HG03457 (cell line): ENCODE measurements at regions not wholly inside any gene's neighbourhood (a gene's known extent, or its start where the extent isn't known, plus 50 kb on each side); places are given as distances from the start of the nearest gene placed in this dataset.
"Not testable (repeated sequence)": the region's sequence is repeated elsewhere in the genome, so short reads cannot be mapped to it uniquely, and the experiment has no call there.

Experiments
- ATAC-seq: cut with Tn5 transposase; IDR thresholded peaks from one replicate; pipeline ENCODE4 v1.9.1; 2021; ENCODE audit warnings: moderate number of reproducible peaks; ENCODE audit not compliant: unreplicated experiment

DNA sequence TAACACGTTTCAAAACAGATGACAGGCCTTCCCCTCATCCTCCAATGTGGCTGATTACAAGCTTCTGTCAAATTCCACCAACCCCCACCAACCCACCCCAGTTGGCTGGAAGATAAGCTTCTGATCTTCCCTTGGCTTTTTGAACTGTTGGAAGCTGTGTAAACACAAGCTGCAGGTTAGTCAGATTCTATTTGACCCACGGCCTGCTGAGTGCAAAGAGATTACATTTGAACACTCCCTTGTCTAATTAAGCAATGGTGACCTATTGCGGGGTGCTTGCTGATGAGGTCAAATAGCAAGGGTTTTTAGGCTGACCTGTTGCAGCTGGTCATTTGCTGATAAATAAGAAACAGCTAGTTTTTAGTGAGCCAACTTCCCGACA, 379.7 kb downstream of the BMP2 start:
- no peak for ATAC-seq

DNA sequence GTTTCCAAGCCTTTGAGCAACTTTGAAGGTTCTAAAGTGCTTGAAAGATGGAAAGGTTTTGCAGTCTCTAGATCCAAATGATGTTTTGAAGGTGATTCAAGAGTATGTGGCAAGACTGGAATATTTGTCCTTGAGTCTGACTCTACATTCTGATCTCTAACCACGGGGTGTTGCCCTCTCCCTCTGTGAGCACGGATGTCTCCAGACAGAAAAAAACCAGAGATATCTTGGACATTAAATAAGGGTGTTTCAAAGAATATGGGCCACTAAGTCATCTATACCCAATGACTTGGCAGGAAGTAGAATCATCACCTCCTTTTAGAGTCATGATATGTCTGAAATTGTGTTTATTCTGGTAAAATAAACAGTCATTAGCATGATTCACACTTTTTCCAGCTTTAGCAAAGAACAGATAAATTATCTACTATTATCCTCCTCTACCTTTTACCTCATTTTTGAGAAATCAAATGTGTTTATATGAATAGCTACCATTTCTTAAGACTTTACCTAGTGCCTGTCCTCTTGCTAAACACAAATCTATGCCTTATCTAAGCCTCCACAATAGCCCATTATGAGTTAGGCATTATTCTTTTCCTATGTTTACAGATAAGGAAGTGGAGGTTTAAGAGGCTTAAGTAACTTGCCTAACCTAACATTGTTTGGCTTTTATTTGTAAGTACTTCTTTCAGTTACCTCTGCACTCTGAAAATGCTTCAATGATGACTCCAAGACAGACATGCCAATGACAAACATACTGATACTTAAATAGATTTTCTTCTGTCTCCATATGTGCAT, 384.4 kb downstream of the BMP2 start:
- no peak for ATAC-seq

- no peak for ATAC-seq
Measured at GRCh38 chr20:7155282-7155681, 387.8 kb downstream of the BMP2 start.

DNA sequence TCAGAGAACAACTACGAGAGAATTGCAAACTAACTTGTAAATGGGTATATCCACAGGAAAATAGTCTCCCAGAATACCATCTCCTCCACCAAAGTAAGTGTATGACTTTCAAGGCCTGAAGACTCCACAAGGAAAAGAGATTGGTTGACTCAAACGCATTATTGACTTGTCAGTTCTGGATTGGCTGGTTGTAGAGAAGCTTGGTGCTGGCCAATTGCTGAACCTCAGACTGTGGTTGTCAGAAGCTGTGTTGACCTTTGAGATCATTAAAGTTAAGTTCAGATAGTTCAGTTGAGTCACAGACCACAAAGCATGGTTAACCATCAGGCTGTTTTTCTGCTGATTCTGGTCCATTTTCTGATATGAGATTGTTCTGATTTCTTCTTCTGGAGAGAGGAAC, 388.3 kb downstream of the BMP2 start:
- ATAC-seq, result no peak

- no peak for ATAC-seq
Measured at GRCh38 chr20:7159903-7160302, 392.4 kb downstream of the BMP2 start.

- ATAC-seq, result no peak
Measured at GRCh38 chr20:7161690-7162089, 394.2 kb downstream of the BMP2 start.

DNA sequence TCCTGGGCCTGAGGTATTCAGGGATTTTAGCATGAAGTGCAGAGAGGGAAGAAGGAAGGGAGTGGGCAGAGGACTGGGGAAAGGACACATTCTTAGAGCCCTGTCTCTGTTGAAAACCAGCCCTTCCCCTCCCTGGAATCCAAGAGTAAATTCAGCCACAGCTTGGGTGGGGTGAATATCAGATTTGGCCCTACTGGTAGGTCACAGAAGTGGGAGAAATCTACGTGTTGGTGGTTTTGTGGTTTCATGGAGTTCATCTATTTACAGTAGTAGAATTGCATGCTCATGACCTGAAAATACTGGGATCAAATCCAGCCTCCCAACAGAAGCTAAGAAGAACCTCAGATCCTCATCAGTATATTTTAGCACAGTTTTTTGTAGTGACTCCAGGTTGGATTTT, 404.4 kb downstream of the BMP2 start:
- no peak for ATAC-seq

GRCh38 chr20:7174554-7174953, 407.1 kb downstream of the BMP2 start:
- ATAC-seq, result no peak

- ATAC-seq, result not testable (repeated sequence)
Measured at GRCh38 chr20:7175827-7176226, 408.3 kb downstream of the BMP2 start.

- ATAC-seq, result no peak
Measured at GRCh38 chr20:7178004-7178403, 410.5 kb downstream of the BMP2 start.

GRCh38 chr20:7180256-7181045, 413.0 kb downstream of the BMP2 start:
- ATAC-seq, result no peak

DNA sequence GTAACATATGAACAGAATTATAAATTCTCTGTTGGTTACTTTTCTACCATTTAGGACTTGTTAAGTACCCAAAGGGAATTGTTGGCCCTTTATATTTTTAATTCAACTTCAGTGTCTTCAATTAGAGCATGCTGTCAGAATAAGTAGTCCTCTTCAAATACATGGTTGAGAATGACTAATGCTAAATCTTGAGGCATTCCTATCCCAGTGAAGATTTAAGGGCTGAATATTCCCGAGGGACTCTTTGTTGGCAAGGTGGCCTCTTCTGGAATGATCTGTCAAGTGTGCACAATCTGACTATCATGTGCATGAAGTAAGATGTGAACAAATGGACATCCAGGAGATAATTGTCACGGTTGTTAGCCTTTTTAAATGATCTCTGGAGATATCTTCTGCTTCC, 421.7 kb downstream of the BMP2 start:
- no peak for ATAC-seq

GRCh38 chr20:7193681-7194080, 426.2 kb downstream of the BMP2 start:
- ATAC-seq, result no peak

DNA sequence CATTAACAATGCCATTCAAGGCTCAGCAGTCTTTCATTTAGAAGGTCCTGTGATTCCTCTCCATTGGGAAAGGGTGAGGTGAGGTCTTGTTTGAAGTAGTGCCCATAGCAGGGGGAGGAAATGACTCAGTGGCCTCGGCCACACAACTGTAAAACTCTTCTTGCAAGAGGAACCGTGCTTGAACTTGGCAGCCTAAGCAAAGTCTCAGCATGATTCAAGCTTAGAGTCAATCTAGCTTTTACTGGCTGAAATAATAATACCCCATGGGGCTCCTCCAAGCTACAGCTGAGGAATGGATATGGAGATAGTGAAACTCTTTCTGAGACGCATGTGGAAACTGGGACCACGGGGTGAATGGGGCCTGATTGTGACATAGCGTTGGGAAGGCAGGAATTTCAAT, 428.2 kb downstream of the BMP2 start:
- no peak for ATAC-seq

GRCh38 chr20:7196481-7196880, 429.0 kb downstream of the BMP2 start:
- no peak for ATAC-seq

- ATAC-seq, result no peak
Measured at GRCh38 chr20:7199861-7200260, 432.4 kb downstream of the BMP2 start.

GRCh38 chr20:7207186-7207798, 439.8 kb downstream of the BMP2 start:
- ATAC-seq, result no peak

DNA sequence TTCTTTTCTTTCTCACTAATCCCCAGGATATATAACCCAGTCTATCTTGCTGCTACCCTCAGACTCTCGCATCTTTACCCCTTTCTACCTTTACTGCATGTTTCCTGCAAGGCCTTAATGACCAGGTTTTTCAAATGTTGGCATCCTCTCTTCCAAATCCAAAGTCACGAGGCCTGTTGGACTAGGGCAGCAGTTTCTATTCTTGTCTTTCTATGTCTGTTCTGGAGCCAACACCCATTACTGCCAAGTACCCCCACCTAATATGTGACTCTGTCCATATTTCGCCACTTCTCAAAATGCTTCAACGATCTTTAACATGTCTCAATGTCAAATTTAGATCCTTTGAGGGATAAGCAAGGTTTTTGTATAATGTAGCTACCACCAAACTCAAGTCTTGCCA, 443.4 kb downstream of the BMP2 start:
- ATAC-seq, result no peak

GRCh38 chr20:7214081-7214740, 446.7 kb downstream of the BMP2 start:
- no peak for ATAC-seq

- ATAC-seq, result no peak
Measured at GRCh38 chr20:7217606-7218005, 450.1 kb downstream of the BMP2 start.

DNA sequence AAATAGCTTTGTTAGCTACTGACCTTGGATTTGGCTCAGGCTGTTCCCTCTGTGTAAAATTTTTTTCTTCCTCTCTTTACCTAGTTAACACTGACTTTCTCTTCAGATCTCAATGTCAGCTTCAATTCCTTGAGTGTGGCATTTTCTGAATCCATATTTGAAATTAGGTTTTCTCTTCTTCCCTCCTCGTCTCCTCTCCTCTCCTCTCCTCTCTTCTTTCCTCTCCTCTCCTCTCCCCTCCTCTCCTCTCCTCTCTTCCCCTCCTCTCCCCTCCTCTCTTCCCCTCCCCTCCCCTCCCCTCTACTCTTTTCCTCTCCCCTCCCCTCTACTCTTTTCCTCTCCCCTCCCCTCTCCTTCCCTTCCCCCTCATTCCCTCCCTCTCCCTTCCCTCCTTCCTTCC, 453.3 kb downstream of the BMP2 start:
- ATAC-seq, result no peak
